NCI-H526 (cell line): ENCODE measurements at regions not wholly inside any gene's neighbourhood (a gene's known extent, or its start where the extent isn't known, plus 50 kb on each side); places are given as distances from the start of the nearest gene placed in this dataset.
"Not testable (repeated sequence)": the region's sequence is repeated elsewhere in the genome, so short reads cannot be mapped to it uniquely, and the experiment has no call there.

Experiments used
- DNase-seq, 2 experiments: peaks; one replicate each; lab custom pipeline; 2025; lab: John Stamatoyannopoulos, UW

- DNase-seq: peak in 1 of 2 experiments; percentile 40
Measured at GRCh38 chr20:47963022-47963421, 177.7 kb upstream of the SULF2 start.

GRCh38 chr20:47962286-47962963, 177.1 kb upstream of the SULF2 start:
- DNase-seq: no peak

- no peak for DNase-seq
Measured at GRCh38 chr20:47960769-47961541, 175.7 kb upstream of the SULF2 start.

- no peak for DNase-seq
Measured at GRCh38 chr20:47960277-47960676, 175.0 kb upstream of the SULF2 start.

GRCh38 chr20:47957989-47958801, 172.9 kb upstream of the SULF2 start:
- DNase-seq: not testable (repeated sequence)

GRCh38 chr20:47957135-47957534, 171.9 kb upstream of the SULF2 start:
- no peak for DNase-seq

- DNase-seq: no peak
Measured at GRCh38 chr20:47956268-47956995, 171.2 kb upstream of the SULF2 start.

- no peak for DNase-seq
Measured at GRCh38 chr20:47953471-47953870, 168.2 kb upstream of the SULF2 start.

- no peak for DNase-seq
Measured at GRCh38 chr20:47952023-47952564, 166.8 kb upstream of the SULF2 start.

- peak in 1 of 2 experiments; percentile 53 for DNase-seq
Measured at GRCh38 chr20:47951521-47951971, 166.3 kb upstream of the SULF2 start.

GRCh38 chr20:47950913-47951283, 165.6 kb upstream of the SULF2 start:
- no peak for DNase-seq

GRCh38 chr20:47950124-47950912, 165.0 kb upstream of the SULF2 start:
- DNase-seq: peak in 1 of 2 experiments; percentile 31

GRCh38 chr20:47949230-47949629, 163.9 kb upstream of the SULF2 start:
- no peak for DNase-seq

GRCh38 chr20:47944682-47945081, 159.4 kb upstream of the SULF2 start:
- no peak for DNase-seq

- no peak for DNase-seq
Measured at GRCh38 chr20:47941869-47942268, 156.6 kb upstream of the SULF2 start.

GRCh38 chr20:47940101-47940813, 155.0 kb upstream of the SULF2 start:
- no peak for DNase-seq

GRCh38 chr20:47936612-47937011, 151.3 kb upstream of the SULF2 start:
- DNase-seq: no peak

- DNase-seq: no peak
Measured at GRCh38 chr20:47934761-47935160, 149.5 kb upstream of the SULF2 start.

- DNase-seq: no peak
Measured at GRCh38 chr20:47931443-47931842, 146.2 kb upstream of the SULF2 start.

- no peak for DNase-seq
Measured at GRCh38 chr20:47931002-47931401, 145.7 kb upstream of the SULF2 start.
